ENCODE measurements at regions not wholly inside any gene's neighbourhood (a gene's known extent, or its start where the extent isn't known, plus 50 kb on each side); places are given as distances from the start of the nearest gene placed in this dataset.

DNA sequence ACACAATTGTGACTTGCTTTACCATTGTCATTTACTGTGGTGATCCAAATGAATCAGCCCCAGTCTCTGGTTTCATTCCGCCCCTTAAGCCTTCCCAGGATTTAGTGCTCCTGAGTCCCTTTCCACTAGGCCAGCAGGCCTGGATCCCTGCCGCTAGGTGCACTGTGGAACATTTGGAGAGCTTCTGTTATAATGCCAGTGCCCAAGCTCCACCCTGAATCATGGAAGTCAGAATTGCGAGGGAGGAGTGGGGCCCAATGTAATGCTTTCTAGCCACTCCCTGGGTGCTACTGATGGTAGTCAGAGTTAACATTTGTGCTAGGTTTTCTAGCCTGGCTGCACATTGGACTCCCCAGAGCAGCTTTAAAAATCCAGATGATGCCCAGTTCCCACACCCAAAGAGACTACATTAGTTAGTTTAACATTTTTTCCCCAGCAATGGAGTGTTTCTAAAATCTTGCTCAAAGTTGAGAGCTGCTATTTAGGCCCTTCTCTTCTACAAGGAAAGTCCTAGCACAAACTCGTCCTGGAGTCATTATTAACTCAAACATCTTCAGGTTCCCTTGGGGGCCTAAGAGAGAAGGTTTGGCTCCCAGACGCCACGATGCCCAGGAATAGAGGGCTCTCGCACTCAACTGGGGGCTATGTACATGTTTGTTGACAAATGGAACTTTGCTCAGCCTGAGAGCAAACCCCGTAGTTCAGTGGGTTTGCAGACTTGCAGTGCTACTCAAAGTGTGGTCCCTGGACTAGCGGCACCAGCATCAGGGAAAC is 366.7 kb upstream of the PROK2 start:
- no peak for DNase-seq

DNA sequence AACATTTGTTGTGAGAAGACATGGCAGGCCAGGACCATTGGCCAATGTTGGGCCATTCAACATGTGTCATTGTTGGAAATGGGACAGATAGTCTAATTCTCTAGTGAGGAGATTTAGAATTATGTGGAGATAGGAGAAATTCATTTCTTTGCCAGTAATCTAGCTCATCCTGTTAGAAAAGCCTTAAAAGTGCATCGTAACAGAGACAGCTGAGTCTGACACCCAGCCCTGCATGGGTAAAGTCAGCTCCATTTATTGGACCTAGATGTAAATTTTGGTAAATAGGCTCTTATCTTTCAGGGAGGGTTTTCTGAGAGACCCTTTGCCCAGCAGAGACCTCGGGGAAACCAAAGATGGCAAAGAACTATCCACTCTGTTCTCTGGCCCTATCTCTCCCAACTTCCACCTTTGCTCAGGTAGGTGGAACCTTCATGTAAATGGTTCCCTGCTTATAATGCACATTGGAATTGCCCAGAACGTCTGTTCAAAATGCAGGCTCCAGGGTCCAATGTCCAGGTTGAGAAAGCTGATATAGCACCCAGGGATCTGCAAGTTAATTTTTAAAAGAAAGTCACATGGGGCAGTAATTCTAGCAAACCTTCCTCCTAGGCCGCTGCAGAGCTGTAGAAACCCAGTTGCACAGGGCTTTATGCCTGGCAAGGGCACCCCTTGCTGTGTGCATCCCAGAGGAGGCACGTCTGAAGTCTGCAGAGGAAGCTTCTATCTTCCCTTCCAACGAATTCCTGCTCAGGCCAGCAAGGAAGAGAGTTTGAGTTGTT is 365.9 kb upstream of the PROK2 start:
- no peak for DNase-seq

DNA sequence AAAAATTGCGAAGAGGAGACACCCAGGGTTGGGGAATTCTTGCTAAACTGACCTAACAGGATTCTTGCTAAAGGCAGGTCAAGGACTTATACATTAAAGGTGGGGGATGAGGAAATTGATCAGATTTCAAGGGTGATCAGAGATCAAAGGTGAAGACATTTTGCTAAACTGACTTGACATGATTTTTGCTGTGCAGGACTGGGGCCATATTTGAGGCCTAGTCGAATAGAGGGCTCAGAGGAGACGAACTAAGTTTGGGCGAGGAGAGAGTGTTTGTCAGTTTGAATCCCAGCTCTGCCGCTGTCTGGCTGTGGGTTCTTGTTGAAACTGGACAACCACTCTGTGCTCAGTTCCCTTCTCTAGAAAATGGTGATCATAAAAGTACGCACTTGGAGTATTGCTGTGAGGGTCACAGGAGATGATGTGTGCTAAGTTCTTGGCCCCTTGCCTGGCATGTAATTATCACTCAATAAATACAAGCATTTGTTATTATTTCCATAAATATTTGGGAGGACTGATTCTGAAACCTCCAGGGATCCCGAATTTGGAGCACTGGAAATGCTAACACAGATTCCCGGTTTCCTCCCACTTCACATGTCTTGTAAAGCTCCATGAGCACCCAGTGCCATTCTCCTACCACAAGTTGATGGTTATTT is 364.8 kb upstream of the PROK2 start:
- DNase-seq, result no peak

DNA sequence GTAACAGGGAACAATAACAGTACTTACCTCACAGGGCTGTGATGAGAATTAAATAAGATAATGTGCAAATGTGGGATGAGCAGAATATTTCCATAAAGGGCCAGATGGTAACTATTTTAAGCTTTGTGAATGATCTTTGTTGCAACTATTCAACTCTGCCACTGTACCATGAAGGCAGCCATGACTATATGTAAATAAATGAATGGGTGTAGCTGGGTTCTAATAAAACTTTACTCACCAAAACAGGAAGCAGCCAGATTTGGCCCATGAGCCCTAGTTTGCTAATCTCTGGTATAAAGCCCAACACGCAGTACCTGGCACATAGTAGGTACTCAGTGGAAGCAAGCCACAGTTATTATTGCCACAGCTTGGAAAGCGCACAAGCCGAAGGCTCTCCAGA is 362.7 kb upstream of the PROK2 start:
- DNase-seq, result no peak

DNA sequence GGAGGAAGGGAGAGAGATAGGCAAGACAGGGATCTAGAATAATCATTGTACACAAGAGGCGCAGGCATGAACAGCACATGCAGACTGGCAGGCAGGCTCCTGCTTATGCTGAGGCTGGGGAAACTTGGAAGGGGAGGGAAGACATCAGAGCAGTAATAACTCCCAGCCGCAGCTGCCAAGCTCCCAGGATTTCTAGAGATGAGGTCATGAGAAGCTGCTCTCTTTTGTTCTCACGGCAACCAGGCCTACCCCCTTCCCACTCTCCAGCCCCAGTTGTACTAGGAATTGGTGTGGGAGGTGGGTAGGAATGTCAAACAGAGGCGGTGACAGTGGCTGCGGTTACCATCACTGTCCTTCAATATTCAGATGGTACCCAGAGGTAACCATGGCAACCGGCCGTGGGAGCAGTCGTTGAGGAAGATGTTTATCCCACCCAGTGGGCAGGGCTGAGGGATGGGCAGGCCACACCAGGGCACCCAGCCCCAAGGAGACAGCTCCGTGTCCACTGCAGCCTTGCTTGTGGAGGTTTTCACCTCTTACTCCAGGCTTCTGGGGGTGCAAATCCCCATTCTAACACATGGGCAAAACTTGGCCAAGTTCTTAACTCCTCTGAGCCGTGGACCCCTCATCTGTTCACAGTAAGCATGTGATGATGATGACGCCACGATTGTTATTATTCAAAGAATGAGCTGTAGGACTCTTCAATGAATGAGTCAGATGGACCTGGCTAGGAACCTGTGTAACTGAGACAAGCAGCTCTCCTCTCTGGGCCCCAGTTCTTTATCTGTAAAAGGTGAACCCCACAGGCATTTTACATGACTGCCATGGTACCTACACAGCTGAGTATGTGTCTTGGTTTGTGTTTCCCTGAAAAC is 360.8 kb upstream of the PROK2 start:
- no peak for DNase-seq

DNA sequence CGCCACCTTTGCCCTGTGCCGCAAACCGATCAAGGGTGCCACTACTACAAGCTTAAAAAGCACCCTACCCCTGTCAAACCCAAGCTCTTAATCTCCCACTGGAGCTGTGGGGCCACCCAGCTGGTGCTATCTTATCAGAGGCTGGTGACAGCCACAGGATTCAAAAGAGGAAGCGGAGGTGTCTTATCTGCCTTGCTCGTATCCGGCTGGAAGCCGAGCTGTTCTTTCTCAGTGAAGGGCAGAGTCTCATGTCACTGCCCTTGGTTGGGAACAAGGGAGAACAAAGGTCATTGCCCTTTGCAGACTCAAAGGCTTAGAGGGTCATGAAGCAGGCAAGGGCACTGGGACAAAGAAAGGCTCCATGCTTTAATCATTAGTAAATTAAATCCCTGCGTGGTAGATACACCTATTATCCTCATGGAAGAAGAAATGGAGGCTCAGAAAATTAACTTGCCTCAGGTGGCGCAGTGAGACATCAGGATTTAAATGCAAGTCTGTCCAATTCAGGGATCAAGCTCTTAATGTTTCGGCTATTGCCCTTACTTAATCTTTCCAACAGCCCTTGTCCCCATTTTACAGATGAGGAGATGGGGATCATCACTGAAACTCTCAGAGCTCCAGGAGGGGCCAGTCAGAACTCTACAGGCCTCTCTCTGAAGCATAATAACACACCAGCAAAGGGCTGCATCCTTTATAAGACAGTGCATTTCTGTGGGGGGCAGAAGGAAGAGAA is 360.0 kb upstream of the PROK2 start:
- no peak for DNase-seq

DNA sequence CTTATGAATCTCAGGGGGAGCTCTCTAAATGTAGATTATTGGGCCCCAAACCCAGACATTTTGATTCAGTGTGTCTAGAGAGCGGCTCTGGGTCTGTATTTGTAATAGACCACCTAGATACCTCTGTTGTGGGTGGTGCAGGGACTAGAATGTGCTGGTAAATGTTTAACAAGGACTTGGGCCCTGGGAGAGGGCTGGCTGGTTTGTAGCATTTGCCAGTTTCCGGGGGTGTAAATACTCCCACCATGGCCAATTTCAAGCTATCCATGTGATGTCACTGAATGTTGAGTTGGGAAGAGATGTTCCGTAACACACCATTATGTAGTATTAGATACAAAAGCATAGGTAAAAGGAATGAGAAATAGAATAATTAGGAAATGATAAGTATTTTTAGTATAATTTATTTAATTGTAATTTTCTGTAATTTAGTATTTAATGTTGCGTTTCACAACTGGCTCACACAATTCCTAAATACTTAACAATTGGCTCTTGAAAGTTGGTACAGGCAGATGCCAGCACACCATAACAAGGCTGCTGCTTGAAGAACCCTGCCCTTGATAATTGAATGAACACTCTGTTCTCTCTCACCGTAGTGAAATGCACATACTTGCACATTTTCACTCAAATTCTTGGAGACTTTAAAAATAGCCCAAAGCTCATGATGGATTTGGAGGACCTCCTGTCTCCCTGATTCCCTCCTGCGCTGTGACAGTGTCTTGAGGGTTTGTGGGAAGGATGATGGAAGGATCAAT is 359.2 kb upstream of the PROK2 start:
- DNase-seq, result no peak

DNA sequence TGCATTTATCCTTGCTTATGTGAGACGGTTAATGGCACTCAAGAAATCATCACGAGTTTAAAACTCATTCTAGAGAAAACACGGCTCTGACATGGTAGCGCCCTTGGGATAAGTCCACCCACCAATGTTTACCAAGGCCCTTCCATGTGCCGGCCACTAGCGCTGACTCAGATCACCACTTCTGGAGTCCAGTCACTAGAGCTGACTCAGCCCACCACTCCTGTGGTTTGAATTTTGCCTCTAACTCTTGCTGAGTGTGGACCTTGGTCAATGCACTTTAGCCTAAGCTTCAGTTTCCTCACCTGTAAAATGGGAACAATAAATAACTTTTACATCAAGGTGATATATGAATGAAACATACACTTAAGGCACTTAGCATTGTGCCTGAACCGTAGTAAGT is 358.4 kb upstream of the PROK2 start:
- DNase-seq, result no peak

DNA sequence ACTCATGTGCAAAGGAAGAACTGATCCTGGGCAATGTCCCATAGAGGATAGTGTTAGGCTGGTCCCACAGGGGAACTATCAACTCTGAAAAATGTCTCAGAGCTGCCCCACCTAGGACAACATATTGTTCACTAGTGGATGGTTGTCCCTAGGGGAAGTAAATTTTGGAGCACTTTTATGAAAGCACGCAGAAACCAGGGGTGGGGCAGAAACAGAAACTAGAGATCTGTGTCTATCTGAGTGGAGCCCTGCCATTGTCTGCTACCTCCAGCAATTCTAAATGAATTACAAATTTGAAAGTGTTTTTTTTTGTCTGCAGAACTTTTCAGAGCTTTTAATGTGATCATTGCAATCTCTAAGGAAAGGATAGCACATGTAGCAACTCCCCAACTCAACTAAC is 357.1 kb upstream of the PROK2 start:
- DNase-seq, result no peak

DNA sequence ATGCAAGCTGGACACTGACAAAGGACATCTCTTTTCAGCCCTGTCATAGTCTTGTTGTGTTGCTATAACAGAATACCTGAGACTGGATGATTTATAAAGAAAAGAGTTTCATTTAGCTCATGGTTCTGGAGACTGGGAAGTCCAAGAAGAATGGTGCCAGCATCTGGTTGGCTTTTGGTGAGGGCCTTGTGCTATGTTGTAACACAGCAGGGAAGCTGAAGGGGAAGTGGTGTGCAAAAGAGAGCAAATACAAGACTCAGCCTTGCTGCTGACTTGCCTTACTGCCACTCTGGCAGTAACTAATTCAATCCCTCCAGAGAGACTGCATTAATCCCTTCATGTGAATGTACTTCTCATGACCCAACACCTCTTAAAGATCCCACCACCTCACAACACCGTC is 356.3 kb upstream of the PROK2 start:
- no peak for DNase-seq

DNA sequence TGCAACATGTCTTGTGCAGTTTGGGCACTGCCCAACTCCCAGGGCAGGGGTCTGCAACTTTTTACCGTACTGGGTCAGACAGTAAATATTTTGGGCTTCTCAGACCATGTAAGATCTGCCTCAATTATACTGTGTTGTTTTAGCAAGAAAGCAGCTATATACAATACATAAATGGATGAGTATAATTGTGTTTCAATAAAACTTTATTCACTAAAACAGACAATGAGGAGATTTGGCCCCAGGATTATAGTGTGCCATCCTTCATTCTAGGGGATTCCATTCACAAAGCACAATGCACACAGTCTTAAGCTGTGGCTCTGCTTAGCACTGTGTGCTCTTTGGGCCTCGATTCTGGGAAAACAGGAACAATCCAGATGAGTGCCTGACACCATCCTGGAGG is 354.4 kb upstream of the PROK2 start:
- DNase-seq, result no peak

DNA sequence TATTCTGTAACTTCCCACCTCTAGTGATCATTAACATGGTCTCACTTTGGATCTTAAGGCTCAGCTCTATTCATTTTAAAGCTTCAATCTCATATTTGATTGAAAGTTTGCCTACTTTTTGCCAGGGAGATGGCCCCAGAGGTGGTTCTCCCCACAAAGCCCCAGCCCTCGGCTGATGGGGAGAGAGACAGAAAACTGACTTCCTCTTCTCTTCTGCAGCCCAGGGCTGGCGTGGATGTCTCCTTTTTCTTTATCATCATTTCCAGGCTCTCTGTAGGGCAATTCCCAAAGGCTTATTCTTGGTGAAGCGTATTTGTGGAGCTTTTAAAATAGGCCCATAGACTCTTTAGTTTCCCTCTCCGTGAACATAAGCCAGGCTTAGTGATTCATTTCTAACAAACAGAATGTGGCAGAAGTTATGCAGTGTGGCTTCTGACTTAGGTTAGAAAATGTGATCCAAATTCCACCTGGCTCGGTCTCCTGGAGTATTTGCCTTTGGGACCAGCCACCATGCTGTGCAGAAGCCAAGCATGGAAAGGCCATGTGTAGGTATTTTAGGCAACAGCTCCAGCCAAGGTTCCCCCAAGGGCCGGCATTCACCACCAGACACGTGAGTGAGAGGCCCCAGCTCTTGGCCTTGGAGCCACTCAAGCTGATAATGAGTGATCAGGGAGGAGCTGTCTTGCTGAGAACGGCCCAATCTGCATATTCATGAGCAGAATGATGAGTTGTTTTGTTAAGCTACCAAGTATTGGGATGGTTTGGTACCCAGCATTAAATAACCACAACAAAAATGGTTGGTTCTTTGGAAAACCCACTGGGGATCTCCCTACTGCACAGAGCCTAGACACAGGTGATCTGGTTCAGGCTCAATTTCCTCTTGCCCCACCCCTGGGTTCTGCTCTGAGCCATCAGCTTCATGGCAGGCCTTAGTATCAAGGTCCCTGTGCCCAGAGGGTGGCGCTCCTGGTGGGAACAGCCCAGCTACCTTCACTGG is 353.2 kb upstream of the PROK2 start:
- no peak for DNase-seq

DNA sequence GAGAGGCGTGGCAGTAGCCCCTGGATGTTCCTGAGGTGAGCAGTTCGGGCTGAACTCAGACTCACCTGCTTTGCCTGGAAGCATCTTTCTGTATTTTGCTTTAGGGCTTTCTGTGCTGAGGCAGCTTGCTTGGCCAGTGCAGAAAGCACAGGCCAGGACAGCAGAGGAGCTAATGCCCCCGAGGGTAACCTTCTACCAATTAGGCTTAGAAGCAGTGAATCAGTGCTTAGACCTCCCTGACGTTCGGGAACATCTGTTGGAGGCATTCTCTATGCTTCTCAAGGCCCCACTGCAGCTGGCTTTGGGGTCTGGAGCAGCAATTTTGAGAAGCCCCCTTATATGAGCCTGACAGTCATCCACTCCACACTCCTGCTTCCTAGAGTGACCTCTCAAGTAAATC is 350.7 kb upstream of the PROK2 start:
- no peak for DNase-seq

DNA sequence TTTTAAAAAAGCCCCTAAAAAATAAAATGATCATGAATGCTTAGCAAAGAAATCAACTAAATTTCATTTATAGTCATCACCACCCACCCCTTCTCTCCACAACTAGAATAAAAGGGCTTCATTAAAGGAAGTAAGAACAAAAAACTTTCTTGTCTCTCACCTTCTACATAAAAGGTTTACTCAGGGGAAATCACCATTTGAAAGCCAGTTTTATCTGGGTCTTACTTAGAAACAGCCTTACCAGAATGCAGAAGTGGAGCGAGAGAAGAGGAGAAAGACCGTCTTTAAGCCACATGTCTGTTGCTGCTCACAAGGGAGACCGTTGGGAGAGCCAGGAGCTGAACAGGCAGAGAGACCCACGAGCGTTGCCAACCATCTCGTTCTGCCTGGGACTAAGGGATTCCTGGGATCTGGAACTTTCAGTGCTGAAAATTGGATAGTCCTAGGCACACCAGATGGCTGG is 350.1 kb upstream of the PROK2 start:
- no peak for DNase-seq

DNA sequence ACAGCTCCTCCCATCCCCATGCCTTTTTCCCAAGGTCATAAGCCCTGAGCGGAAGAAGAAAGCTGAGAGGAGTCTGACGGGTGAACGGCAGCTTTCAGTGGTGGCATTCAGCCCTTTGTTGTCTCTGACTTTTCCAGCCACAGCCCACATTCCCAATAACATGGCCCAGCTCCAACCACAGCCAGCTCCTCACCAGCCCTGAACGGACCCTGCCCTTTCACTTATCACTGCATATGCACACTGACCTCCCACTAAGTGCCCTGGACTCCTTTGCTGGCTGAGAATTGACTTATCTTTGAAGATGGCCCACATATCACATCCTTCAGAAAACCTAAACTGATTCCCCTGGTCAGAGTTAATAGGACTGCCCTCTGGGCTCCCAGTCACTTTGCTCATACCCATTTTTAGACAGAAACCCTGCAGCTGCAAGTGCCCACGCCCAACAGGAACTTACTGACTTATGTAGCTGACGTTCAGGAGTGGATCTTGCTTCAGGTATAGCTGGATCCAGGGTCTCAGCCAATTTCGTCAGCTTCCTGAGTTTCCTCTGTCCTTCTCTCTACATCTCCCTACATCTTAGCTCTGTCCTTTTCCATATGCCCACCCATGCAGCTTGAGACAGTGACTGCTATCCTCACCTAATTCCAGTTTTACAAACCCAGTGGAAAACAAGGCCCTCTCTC is 348.5 kb upstream of the PROK2 start:
- no peak for DNase-seq

DNA sequence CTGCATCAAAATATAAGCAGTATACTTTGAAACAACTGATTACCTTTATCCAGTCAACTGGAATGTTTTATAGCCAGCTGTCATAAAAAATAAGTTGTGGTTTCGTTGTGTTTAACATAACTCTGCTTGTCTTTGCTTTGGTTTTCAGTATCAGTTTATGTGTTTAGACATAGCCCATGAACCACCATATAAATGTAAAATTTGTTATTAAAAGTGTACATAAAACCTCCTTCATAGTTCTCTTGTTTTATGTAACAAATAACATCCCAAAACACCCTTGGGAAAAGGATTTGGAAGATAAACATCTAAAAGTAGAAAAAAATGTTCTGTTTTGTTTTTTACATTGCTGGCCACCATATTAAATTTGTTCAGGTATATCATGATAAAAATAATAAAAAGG is 347.0 kb upstream of the PROK2 start:
- no peak for DNase-seq

DNA sequence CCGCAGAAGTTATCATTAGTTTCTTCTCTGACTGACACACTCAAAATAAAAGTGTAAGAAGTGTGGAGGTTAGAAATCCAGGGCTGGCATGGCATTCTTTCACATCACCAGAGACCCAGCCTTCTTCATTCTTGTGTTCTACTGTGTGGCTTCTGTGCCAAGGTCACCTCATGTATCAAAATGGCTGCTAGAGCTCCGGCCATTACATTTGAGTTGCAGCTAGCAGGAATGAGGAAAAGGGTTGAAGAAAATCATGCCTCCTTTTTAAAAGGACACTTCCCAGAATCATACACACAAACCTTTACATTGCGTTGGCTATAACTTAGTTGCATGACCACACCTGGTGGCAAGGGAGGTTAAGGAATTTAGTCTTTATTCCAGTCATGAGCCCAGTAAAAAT is 345.6 kb upstream of the PROK2 start:
- no peak for DNase-seq

DNA sequence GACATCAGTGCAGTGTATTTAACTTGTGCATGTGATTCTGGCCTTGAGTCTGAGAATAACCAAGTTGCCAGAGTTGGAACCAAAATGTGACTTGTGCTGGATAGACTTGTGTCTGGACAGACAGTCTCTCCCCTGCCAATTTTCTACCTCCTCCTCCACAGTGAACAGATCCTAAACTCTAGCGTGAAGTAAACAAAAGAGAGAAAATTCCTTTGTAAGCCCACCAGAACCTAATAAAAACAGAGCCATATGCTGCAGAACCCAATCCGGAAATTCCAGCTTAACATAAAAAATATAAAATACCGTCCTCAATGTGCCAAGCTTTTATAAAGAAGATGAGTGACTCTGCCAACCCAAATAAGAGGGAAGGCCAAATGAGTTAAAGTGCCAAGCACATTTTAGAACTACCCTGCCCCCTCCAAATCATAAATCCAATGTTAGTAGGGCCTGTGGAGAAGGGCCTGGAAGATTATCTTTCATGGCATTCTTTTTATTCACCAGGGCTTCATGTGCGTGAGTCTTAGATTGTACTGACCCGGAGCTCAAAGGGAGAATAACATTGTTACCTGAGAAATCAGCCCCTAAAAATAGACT is 344.6 kb upstream of the PROK2 start:
- peak; percentile 49 for DNase-seq

DNA sequence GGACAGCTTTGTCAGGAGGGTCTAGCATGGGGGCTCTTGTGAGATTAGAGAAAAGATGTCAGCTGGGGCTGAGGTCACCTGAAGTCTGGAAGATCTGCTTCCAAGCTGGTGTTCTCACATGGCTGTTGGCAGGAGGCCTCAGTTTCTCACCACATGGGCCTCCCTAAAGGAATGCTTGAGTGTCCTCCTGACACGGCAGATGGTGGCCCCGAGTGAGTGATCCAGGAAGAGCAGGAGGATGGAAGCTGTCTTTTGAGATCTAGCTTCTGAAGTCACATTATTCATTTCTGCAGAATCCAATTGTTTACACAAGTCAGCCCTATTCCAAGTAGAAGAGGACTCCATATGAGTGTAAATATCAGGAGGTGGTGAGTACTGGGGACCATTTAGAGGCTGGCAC is 344.0 kb upstream of the PROK2 start:
- no peak for DNase-seq

Data from dermis blood vessel endothelial cell (primary cell).